B cell (primary cell): ENCODE measurements at regions not wholly inside any gene's neighbourhood (a gene's known extent, or its start where the extent isn't known, plus 50 kb on each side); places are given as distances from the start of the nearest gene placed in this dataset.

ENCODE experiments used
- ATAC-seq: fragments of 200-7000 bp; cut with Tn5 transposase; one replicate; pipeline ENCODE4 v1.10.0; 2021; ENCODE audit warnings: low read depth, mild to moderate bottlenecking, moderate number of reproducible peaks, moderate library complexity
- CTCF ChIA-PET: fragments of 350-600 bp; sonication (Branson Sonifier 250); formaldehyde crosslinking; loops from one replicate; lab custom pipeline; 2021; ENCODE audit warnings: antibody characterized with exemption, inconsistent platforms; lab: Charles Lee
- POLR2A ChIA-PET: fragments of 350-600 bp; sonication (Branson Sonifier 250); formaldehyde crosslinking; loops from one replicate; lab custom pipeline; 2021; ENCODE audit warnings: antibody characterized with exemption; lab: Charles Lee
- DNase-seq: peaks from one replicate; pipeline ENCODE4 v3.0.0; 2013
- H2AFZ ChIP-seq: 2 replicates; pipeline ENCODE4 v1.6.1; 2012; ENCODE audit warnings: mild to moderate bottlenecking, low read depth, low read length; ENCODE audit not compliant: insufficient read depth, poor library complexity, severe bottlenecking
- H3K27ac ChIP-seq, 2 donors: 1 replicate in 1 of 2; 2 replicates in 1 of 2; pipeline ENCODE4 v1.5.1; 2012 to 2013; ENCODE audit warnings: low read length in 2 of 2, mild to moderate bottlenecking in 2 of 2, moderate library complexity in 1 of 2
- H3K27me3 ChIP-seq, 4 experiments: fragments of 200-600 bp in 1 of 4; sonication (generic) in 1 of 4; replicated peaks in 1 of 4; 1 replicate in 2 of 4; 2 replicates in 2 of 4; pipeline versions ENCODE4 v1.6.1 to v1.7.0; 2013 to 2016; ENCODE audit warnings: low read length in 3 of 4, mild to moderate bottlenecking in 2 of 4, mixed read lengths in 1 of 4, moderate library complexity in 1 of 4; ENCODE audit not compliant: insufficient read depth in 4 of 4, control insufficient read depth in 3 of 4; ENCODE audit errors: control extremely low read depth in 1 of 4
- H3K36me3 ChIP-seq, 2 experiments: replicated peaks in 1 of 2; 1 replicate in 1 of 2; 2 replicates in 1 of 2; pipeline versions ENCODE4 v1.6.1 to v1.7.1; 2013; ENCODE audit warnings: low read length in 1 of 2; ENCODE audit not compliant: insufficient read depth in 2 of 2, control insufficient read depth in 1 of 2; ENCODE audit errors: control extremely low read depth in 1 of 2, extremely low read depth in 1 of 2
- H3K4me1 ChIP-seq, 2 donors: fragments of 200-600 bp in 1 of 2; sonication (generic) in 1 of 2; 1 replicate in 1 of 2; 2 replicates in 1 of 2; pipeline versions ENCODE4 v1.5.1 to v1.6.1; 2013 to 2017; ENCODE audit warnings: low read length in 2 of 2; ENCODE audit not compliant: control insufficient read depth in 2 of 2, insufficient read depth in 2 of 2
- H3K4me2 ChIP-seq: replicated peaks from 2 replicates; pipeline ENCODE3; 2012; ENCODE audit warnings: mild to moderate bottlenecking, low read depth, low read length; ENCODE audit not compliant: poor library complexity, severe bottlenecking
- H3K4me3 ChIP-seq, 5 experiments: fragments of 200-600 bp in 1 of 5; sonication (generic) in 1 of 5; 1 replicate in 3 of 5; 2 replicates in 2 of 5; pipeline versions ENCODE4 v1.5.1 to v1.7.0; 2011 to 2016; ENCODE audit warnings: low read length in 4 of 5, mild to moderate bottlenecking in 4 of 5, low read depth in 2 of 5, control low read depth in 1 of 5, moderate library complexity in 1 of 5; ENCODE audit not compliant: insufficient read depth in 1 of 5; ENCODE audit errors: control extremely low read depth in 1 of 5, extremely low read depth in 1 of 5
- H3K79me2 ChIP-seq: fragments of 200-600 bp; sonication (generic); one replicate; pipeline ENCODE4 v1.6.0; 2016; ENCODE audit warnings: low read length; ENCODE audit not compliant: control insufficient read depth, insufficient read depth
- H3K9ac ChIP-seq: fragments of 200-600 bp; sonication (generic); 2 replicates; pipeline ENCODE4 v1.6.1; 2017; ENCODE audit warnings: mild to moderate bottlenecking, low read length, moderate library complexity
- H3K9me3 ChIP-seq, 3 donors: one replicate each; pipeline versions ENCODE4 v1.6.1 to v1.7.1; 2013; ENCODE audit warnings: low read length in 2 of 3; ENCODE audit not compliant: control insufficient read depth in 2 of 3, insufficient read depth in 1 of 3; ENCODE audit errors: control extremely low read depth in 1 of 3
- H4K20me1 ChIP-seq: 2 replicates; pipeline ENCODE4 v1.6.0; 2012; ENCODE audit warnings: mild to moderate bottlenecking, low read length; ENCODE audit not compliant: insufficient read depth, control insufficient read depth, poor library complexity, severe bottlenecking
- H3K27ac Mint-ChIP-seq: one replicate; pipeline ENCODE4 v1.8.0; 2021; ENCODE audit warnings: mixed read lengths
- H3K27me3 Mint-ChIP-seq: one replicate; pipeline ENCODE4 v1.8.0; 2021; ENCODE audit warnings: mixed read lengths
- H3K4me1 Mint-ChIP-seq: one replicate; pipeline ENCODE4 v1.8.0; 2021; ENCODE audit warnings: mixed read lengths
- H3K4me3 Mint-ChIP-seq: one replicate; pipeline ENCODE4 v1.8.0; 2021; ENCODE audit warnings: mixed read lengths
- H3K9me3 Mint-ChIP-seq: one replicate; pipeline ENCODE4 v1.8.0; 2022; ENCODE audit warnings: mixed read lengths; ENCODE audit not compliant: insufficient read depth
- CTCF ChIP-seq: fragments of 200-600 bp; IDR thresholded peaks from one replicate; pipeline ENCODE4 v1.8.0; 2022; ENCODE audit warnings: antibody characterized with exemption, mild to moderate bottlenecking
- EZH2 ChIP-seq: IDR thresholded peaks from 2 replicates; pipeline ENCODE4 v1.6.1; 2012; ENCODE audit warnings: borderline replicate concordance, low read depth, mild to moderate bottlenecking, moderate library complexity, low read length; ENCODE audit not compliant: insufficient read depth, poor library complexity, severe bottlenecking
- WGBS: methylation state at CpG from one replicate; pipeline ENCODE4 v1.1.5; 2013; ENCODE audit warnings: missing lambda C conversion rate; ENCODE audit not compliant: insufficient coverage; 5-methylcytosine and 5-hydroxymethylcytosine counted together
- intact Hi-C: fragments of 100-400 bp; cut with micrococcal nuclease; formaldehyde crosslinking; loops from one replicate; pipeline ENCODE4 v1.10.0; 2022

- ChIA-PET POLR2A (no interaction called here), CTCF (no interaction called here)
- Mint-ChIP-seq H3K27ac (no peak overlapping the region), H3K9me3 (no peaks in the 10 kb centered on the region), H3K4me3 (no peak overlapping the region), H3K4me1 (no peaks in the 10 kb centered on the region), H3K27me3 (no peaks in the 10 kb centered on the region)
- TF ChIP-seq EZH2 (no peak), CTCF (no peak)
- H3K36me3 ChIP-seq, result no peaks in the 10 kb centered on the region
- ATAC-seq (no peak), DNase-seq (no peak)
- no peak overlapping the region for H3K9ac ChIP-seq
- WGBS, result 92% methylated on average over 7 of the region's 8 CpGs
- no peaks in the 10 kb centered on the region for H3K9me3 ChIP-seq
- no peak overlapping the region for H2AFZ ChIP-seq
- H3K79me2 ChIP-seq, result no peaks in the 10 kb centered on the region
- intact Hi-C loops, result no loop called here
- no peak overlapping the region for H3K4me2 ChIP-seq
- no peak overlapping the region for H3K4me3 ChIP-seq
- no peaks in the 10 kb centered on the region for H4K20me1 ChIP-seq
- H3K4me1 ChIP-seq, result no peaks in the 10 kb centered on the region
- H3K27ac ChIP-seq, result no peak overlapping the region
- H3K27me3 ChIP-seq, result no peaks in the 10 kb centered on the region
Observed at GRCh38 chr4:137909529-137910309, 332.4 kb downstream of the SLC7A11 start.

- Histone ChIP-seq H3K36me3 (no peaks in the 10 kb centered on the region), H3K27me3 (no peaks in the 10 kb centered on the region), H3K27ac (no peak overlapping the region), H3K9me3 (no peaks in the 10 kb centered on the region), H3K9ac (no peak overlapping the region), H3K4me2 (no peak overlapping the region), H3K4me1 (no peaks in the 10 kb centered on the region), H3K4me3 (no peak overlapping the region), H2AFZ (no peak overlapping the region), H3K79me2 (no peaks in the 10 kb centered on the region), H4K20me1 (no peaks in the 10 kb centered on the region)
- WGBS, result 94% methylated on average over 2 of the region's 4 CpGs
- ATAC-seq (no peak), DNase-seq (no peak)
- H3K4me1 Mint-ChIP-seq, result no peaks in the 10 kb centered on the region
- no peak overlapping the region for H3K4me3 Mint-ChIP-seq
- H3K27ac Mint-ChIP-seq, result no peak overlapping the region
- ChIA-PET CTCF (no interaction called here), POLR2A (no interaction called here)
- no peaks in the 10 kb centered on the region for H3K27me3 Mint-ChIP-seq
- intact Hi-C loops, result no loop called here
- no peaks in the 10 kb centered on the region for H3K9me3 Mint-ChIP-seq
- no peak for TF ChIP-seq EZH2
- TF ChIP-seq CTCF, result no peak
Observed at GRCh38 chr4:137905930-137906329, 336.2 kb downstream of the SLC7A11 start.
